GM12878 (cell line): ENCODE measurements at regions not wholly inside any gene's neighbourhood (a gene's known extent, or its start where the extent isn't known, plus 50 kb on each side); places are given as distances from the start of the nearest gene placed in this dataset.

Source experiments
- ATAC-seq: fragments of 200-7000 bp; cut with Tn5 transposase; 3 replicates; pipeline ENCODE4 v1.9.1; 2020; ENCODE audit warnings: mild to moderate bottlenecking, moderate library complexity
- BruUV-seq: library from RNA; stranded (reverse); fragments of 400-500 nt; replicated peaks from 2 replicates; lab custom pipeline; 2021; lab: Mats Ljungman, UMichigan
- CTCF ChIA-PET: fragments of 300-600 bp; sonication (Branson Sonifier 250); formaldehyde crosslinking; extraction: SDS; loops from one replicate; lab custom pipeline; 2021; ENCODE audit warnings: inconsistent platforms; lab: Yijun Ruan, JAX
- POLR2A ChIA-PET: fragments of 350-600 bp; formaldehyde crosslinking; extraction: SDS; loops from one replicate; lab custom pipeline; 2021; ENCODE audit warnings: inconsistent platforms; lab: Charles Lee
- RAD21 ChIA-PET: fragments of 300-600 bp; sonication (Branson Sonifier 250); formaldehyde crosslinking; loops from one replicate; lab custom pipeline; 2023; ENCODE audit warnings: antibody characterized with exemption; ENCODE audit not compliant: unreplicated experiment; lab: Charles Lee
- SMC1A ChIA-PET: fragments of 300-600 bp; sonication (Branson Sonifier 250); formaldehyde crosslinking; loops from one replicate; lab custom pipeline; 2023; ENCODE audit not compliant: unreplicated experiment, uncharacterized antibody; lab: Charles Lee
- DNase-seq: peaks from one replicate; pipeline ENCODE4 v3.0.0-alpha.2; 2011; ENCODE audit warnings: low read depth, low spot score
- FAIRE-seq: peaks from 3 replicates; lab custom pipeline; 2011; peaks lifted over from hg19 to GRCh38; lab: Jason Lieb, UNC
- H2AFZ ChIP-seq: 2 replicates; pipeline ENCODE4 v1.6.0; 2011; ENCODE audit warnings: low read depth, low read length, control low read depth; ENCODE audit not compliant: control insufficient read depth
- H3K27ac ChIP-seq: 2 replicates; pipeline ENCODE4 v1.5.1; 2011; ENCODE audit warnings: control low read depth; ENCODE audit not compliant: control insufficient read depth, insufficient read depth
- H3K27me3 ChIP-seq, 2 experiments: replicated peaks in 1 of 2; 2 replicates each; pipeline versions ENCODE4 v1.6.0 to v1.6.1; 2011; ENCODE audit warnings: low read length in 1 of 2; ENCODE audit not compliant: control insufficient read depth in 2 of 2, insufficient read depth in 2 of 2
- H3K36me3 ChIP-seq, 2 experiments: 2 replicates each; pipeline ENCODE4 v1.5.1; 2011; ENCODE audit warnings: low read length in 1 of 2; ENCODE audit not compliant: control insufficient read depth in 2 of 2, insufficient read depth in 2 of 2
- H3K4me1 ChIP-seq: 2 replicates; pipeline ENCODE4 v1.6.1; 2011; ENCODE audit warnings: mild to moderate bottlenecking, low read length, moderate library complexity, mixed read lengths; ENCODE audit not compliant: control insufficient read depth, insufficient read depth
- H3K4me2 ChIP-seq: 2 replicates; pipeline ENCODE4 v1.6.0; 2011; ENCODE audit warnings: control low read depth; ENCODE audit not compliant: control insufficient read depth, insufficient read depth
- H3K4me3 ChIP-seq: fragments of 200-600 bp; sonication (generic); 2 replicates; pipeline ENCODE4 v1.5.1; 2016
- H3K79me2 ChIP-seq: 2 replicates; pipeline ENCODE4 v1.6.0; 2011; ENCODE audit warnings: low read length; ENCODE audit not compliant: control insufficient read depth, insufficient read depth
- H3K9ac ChIP-seq: 2 replicates; pipeline ENCODE4 v1.8.0; 2011; ENCODE audit warnings: low read length, control low read depth, mixed read lengths; ENCODE audit not compliant: control insufficient read depth, insufficient read depth
- H3K9me3 ChIP-seq: replicated peaks from 3 replicates; pipeline ENCODE4 v1.5.1; 2011; ENCODE audit warnings: mild to moderate bottlenecking, low read length; ENCODE audit not compliant: control insufficient read depth, insufficient read depth
- H4K20me1 ChIP-seq: 2 replicates; pipeline ENCODE4 v1.6.0; 2011; ENCODE audit not compliant: control insufficient read depth, insufficient read depth
- EZH2 ChIP-seq: IDR thresholded peaks from 2 replicates; pipeline ENCODE4 v1.6.1; 2012; ENCODE audit warnings: low read depth, mild to moderate bottlenecking, control low read depth, inconsistent platforms, low read length, borderline replicate concordance; ENCODE audit not compliant: control insufficient read depth
- FOS ChIP-seq: IDR thresholded peaks from 3 replicates; pipeline ENCODE4 v1.6.1; 2011; ENCODE audit warnings: borderline replicate concordance; ENCODE audit not compliant: insufficient read length; ENCODE audit errors: extremely low read depth
- HSF1 ChIP-seq: fragments of 150-350 bp; IDR thresholded peaks from 2 replicates; pipeline ENCODE4 v1.6.1; 2014; ENCODE audit warnings: mild to moderate bottlenecking, low read depth, low read length
- KAT2A ChIP-seq: conservative IDR thresholded peaks from 2 replicates; pipeline ENCODE4 v1.6.1; 2011; ENCODE audit warnings: low read depth, low read length; ENCODE audit not compliant: control insufficient read depth
- PKNOX1 ChIP-seq: fragments of 450-650 bp; IDR thresholded peaks from 2 replicates; pipeline ENCODE4 v1.6.1; 2016; ENCODE audit warnings: mild to moderate bottlenecking
- RELB ChIP-seq: fragments of 450-650 bp; IDR thresholded peaks from 2 replicates; pipeline ENCODE4 v1.6.1; 2017; ENCODE audit warnings: low read depth, mild to moderate bottlenecking, moderate library complexity
- SREBF1 ChIP-seq: IDR thresholded peaks from 2 replicates; pipeline ENCODE4 v1.6.1; 2012; ENCODE audit warnings: mild to moderate bottlenecking, low read length
- SRF ChIP-seq, 2 experiments: IDR thresholded peaks; 2 replicates each; pipeline ENCODE4 v1.6.1; 2011; ENCODE audit warnings: low read depth in 2 of 2, low read length in 2 of 2, mild to moderate bottlenecking in 1 of 2, moderate library complexity in 1 of 2
- TCF12 ChIP-seq: IDR thresholded peaks from 2 replicates; pipeline ENCODE4 v1.6.1; 2011; ENCODE audit warnings: low read depth, mild to moderate bottlenecking, low read length
- TCF3 ChIP-seq: IDR thresholded peaks from 2 replicates; pipeline ENCODE4 v1.6.1; 2012; ENCODE audit warnings: low read depth, mild to moderate bottlenecking, low read length, borderline replicate concordance; ENCODE audit not compliant: insufficient read depth
- YY1 ChIP-seq: IDR thresholded peaks from 2 replicates; pipeline ENCODE4 v1.6.1; 2011; ENCODE audit warnings: low read depth, mild to moderate bottlenecking, low read length
- ZZZ3 ChIP-seq: IDR thresholded peaks from 2 replicates; pipeline ENCODE4 v1.6.1; 2011; ENCODE audit warnings: low read depth; ENCODE audit not compliant: control insufficient read depth, insufficient read length
- WGBS: methylation state at CpG from one replicate; pipeline ENCODE4 v1.1.6; 2016; ENCODE audit warnings: low lambda C conversion rate; ENCODE audit not compliant: insufficient replicate concordance, insufficient coverage; ENCODE audit errors: missing lambda C conversion rate; 5-methylcytosine and 5-hydroxymethylcytosine counted together
- in situ Hi-C: fragments of 300-500 bp; cut with MboI; formaldehyde crosslinking; loops from 9 replicates; pipeline ENCODE4 v1.14.3; 2018; ENCODE audit warnings: mixed read lengths
- intact Hi-C: fragments of 100-400 bp; cut with micrococcal nuclease; formaldehyde crosslinking; loops from one replicate; pipeline ENCODE4 v1.14.2; 2022; ENCODE audit not compliant: unreplicated experiment
- TF ChIP-seq, protein P1 (sequence below), 3 experiments: IDR thresholded peaks in 2 of 3; conservative IDR thresholded peaks in 1 of 3; 2 replicates each; pipeline ENCODE4 v1.5.1; 2011; ENCODE audit warnings: low read depth in 3 of 3, low read length in 3 of 3, mild to moderate bottlenecking in 3 of 3, control low read depth in 2 of 3, moderate library complexity in 2 of 3, inconsistent platforms in 1 of 3, mixed read lengths in 1 of 3; ENCODE audit not compliant: control insufficient read depth in 2 of 3, insufficient read depth in 1 of 3; ENCODE audit errors: extremely low read depth in 1 of 3

DNA sequence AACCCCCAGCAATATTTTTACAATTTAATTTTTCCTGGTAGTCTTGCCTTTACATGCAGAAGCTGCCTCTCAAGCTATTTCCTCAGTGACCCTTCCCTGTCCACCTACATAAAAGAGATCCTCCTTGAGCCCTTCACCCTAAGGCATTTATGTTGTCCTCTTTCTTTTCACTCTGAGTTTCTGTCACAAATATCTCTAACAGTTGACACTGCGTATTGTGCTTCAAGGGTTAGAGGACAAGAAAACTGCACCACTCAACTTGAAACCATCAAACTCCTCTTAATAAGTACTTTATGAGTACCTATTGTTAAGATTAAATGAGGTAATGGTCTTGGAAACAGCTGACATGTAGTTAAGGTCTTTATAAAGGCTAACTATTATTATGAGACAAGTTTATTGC, 557.7 kb downstream of the TRHDE start:
- no peak overlapping the region for H3K4me2 ChIP-seq
- WGBS: 9% methylated on average over 1 of the region's 1 CpG
- no peak for FAIRE-seq
- DNase-seq: no peak
- H2AFZ ChIP-seq: no peak overlapping the region
- POLR2A ChIA-PET: no interaction called here
- no peak overlapping the region for H3K9ac ChIP-seq
- H3K79me2 ChIP-seq: no peaks in the 10 kb centered on the region
- no peak overlapping the region for H3K4me3 ChIP-seq
- CTCF ChIA-PET: no interaction called here
- H3K36me3 ChIP-seq: no peaks in the 10 kb centered on the region
- H3K27me3 ChIP-seq: no peaks in the 10 kb centered on the region
- H3K4me1 ChIP-seq: no peaks in the 10 kb centered on the region
- in situ Hi-C loops: no loop called here
- intact Hi-C loops: no loop called here
- H3K27ac ChIP-seq: no peak overlapping the region
- TF ChIP-seq FOS: no peak
- TF ChIP-seq, protein P1, sequence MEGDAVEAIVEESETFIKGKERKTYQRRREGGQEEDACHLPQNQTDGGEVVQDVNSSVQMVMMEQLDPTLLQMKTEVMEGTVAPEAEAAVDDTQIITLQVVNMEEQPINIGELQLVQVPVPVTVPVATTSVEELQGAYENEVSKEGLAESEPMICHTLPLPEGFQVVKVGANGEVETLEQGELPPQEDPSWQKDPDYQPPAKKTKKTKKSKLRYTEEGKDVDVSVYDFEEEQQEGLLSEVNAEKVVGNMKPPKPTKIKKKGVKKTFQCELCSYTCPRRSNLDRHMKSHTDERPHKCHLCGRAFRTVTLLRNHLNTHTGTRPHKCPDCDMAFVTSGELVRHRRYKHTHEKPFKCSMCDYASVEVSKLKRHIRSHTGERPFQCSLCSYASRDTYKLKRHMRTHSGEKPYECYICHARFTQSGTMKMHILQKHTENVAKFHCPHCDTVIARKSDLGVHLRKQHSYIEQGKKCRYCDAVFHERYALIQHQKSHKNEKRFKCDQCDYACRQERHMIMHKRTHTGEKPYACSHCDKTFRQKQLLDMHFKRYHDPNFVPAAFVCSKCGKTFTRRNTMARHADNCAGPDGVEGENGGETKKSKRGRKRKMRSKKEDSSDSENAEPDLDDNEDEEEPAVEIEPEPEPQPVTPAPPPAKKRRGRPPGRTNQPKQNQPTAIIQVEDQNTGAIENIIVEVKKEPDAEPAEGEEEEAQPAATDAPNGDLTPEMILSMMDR (IDR thresholded peaks at IDR 0.05 in 2 of 3, conservative IDR thresholded peaks at IDR 0.05 in 1 of 3; ENCODE audit: control insufficient read depth in 2 of 3, extremely low read depth in 1 of 3, insufficient read depth in 1 of 3, low read depth in 3 of 3, low read length in 3 of 3): no peak
- no peak for TF ChIP-seq RELB
- no peak for TF ChIP-seq TCF12
- TF ChIP-seq KAT2A: no peak
- no peak for TF ChIP-seq YY1
- TF ChIP-seq ZZZ3: no peak
- no peak for TF ChIP-seq SREBF1
- no peak for TF ChIP-seq EZH2
- TF ChIP-seq TCF3: no peak
- no peak for TF ChIP-seq HSF1
- no peak for TF ChIP-seq SRF (IDR thresholded peaks at IDR 0.05; ENCODE audit: low read depth in 2 of 2, low read length in 2 of 2)
- TF ChIP-seq PKNOX1: no peak
- TF ChIP-seq, all 136 proteins: peak for 0
- Histone ChIP-seq H4K20me1 (no peaks in the 10 kb centered on the region), H3K9me3 (no peaks in the 10 kb centered on the region)
- BruUV-seq: no TSS peak
- ATAC-seq: no peak
- ChIA-PET SMC1A (no interaction called here), RAD21 (no interaction called here)
